ENCODE measurements at regions not wholly inside any gene's neighbourhood (a gene's known extent, or its start where the extent isn't known, plus 50 kb on each side); places are given as distances from the start of the nearest gene placed in this dataset.

- no peak for DNase-seq (ENCODE audit: low read depth)
These were observed 168.0 kb upstream of the ZNF32 start for GRCh38 chr10:43816351-43817321.

- DNase-seq (ENCODE audit: low read depth) = no peak
These were observed 166.7 kb upstream of the ZNF32 start for GRCh38 chr10:43815181-43815885.

DNA sequence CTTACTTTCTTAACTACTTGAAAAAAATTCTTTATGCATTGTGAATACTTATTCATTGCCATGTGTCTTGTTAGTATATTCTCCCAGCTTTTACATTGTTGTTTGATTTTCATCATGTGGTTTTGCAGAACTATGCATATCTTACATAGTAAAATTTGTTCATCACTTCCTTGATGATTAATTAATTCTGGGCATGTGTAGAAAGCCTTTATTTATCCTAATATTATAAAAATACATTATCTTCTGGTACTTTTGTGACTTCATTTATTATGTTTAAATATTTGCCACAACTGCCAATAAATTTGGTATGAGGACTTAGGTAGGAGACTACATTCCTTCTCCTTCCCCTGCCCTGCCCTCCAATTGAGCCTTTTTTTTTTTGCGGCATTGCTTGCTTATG, 166.0 kb upstream of the ZNF32 start:
- no peak for DNase-seq (ENCODE audit: low read depth)

GRCh38 chr10:43811871-43812270, 163.2 kb upstream of the ZNF32 start:
- no peak for DNase-seq (ENCODE audit: low read depth)

DNA sequence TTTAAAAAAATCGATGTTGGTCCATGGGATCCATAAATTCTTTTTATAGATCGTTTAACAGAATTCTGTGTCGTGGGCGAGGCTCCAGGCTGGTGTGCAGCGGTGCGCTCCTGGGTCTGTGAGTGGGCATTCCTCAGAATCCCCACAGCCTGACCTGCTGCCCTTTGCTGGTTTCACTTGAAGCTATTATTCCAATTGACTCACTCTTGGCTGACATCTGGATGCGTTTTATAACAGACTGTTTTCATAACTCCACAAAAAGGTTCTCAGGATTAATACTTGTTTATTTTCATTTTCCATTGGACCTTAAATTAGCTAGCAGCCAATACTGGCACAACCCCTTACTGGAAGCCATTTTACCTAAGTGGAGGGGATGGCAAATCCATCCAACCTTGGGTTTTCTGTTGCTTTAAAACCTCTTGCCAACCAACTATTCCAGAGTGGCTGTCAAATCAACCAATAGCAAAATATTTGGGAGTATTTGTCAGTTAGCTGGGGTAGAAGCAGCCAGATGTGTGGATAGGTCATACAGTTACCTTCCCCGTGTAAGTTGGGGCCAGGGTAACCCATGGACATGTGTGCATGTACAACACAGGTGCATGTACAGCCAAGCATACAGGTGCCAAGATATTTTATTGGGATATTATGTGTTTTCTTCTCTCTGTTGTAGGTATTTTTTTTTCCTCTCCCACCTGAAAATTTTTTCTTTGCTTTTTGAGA, 160.7 kb upstream of the ZNF32 start:
- DNase-seq (ENCODE audit: low read depth) = peak; percentile 90

- DNase-seq (ENCODE audit: low read depth) = no peak
These were observed 159.5 kb upstream of the ZNF32 start for GRCh38 chr10:43808136-43808535.

DNA sequence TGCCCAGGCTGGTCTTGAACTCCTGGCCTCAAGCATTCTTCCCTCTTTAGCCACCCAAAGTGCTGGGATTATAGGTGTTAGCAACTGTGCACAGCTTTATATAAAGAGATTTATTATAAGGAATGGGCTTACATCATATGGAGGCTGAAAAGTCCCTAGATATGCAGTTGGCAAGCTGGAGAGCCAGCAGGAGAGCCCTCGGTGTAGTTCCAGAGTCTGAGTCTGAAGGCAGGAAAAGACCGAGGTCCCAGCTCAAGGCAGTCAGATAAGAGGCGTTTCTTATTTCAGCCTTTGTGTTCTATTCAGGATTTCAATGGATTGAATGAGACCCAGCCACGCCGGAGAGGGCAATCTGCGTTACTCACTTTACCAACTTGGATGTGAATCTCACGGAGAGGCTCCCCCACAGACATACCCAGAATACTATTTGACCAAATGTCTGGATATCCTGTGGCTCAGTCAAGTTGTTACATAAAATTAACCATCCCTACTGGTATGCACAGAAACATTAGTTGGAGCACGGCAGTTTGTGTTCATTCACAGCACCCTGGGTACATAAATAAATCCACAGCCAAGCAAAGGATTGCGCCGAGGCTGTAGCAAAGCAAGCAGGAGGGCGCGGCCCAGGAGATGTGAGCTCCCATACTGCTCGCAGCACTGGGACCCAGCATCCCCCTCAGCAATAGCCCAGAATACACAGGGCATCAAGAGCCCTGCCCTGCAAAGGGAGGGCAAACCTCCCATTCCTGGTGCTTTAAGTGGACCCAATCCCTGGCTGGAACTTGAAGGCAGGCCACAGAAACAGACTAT, 158.4 kb upstream of the ZNF32 start:
- DNase-seq (ENCODE audit: low read depth) = no peak

- DNase-seq (ENCODE audit: low read depth) = no peak
These were observed 155.1 kb upstream of the ZNF32 start for GRCh38 chr10:43803791-43804190.

- DNase-seq (ENCODE audit: low read depth) = no peak
These were observed 154.5 kb upstream of the ZNF32 start for GRCh38 chr10:43802988-43803696.

- no peak for DNase-seq (ENCODE audit: low read depth)
These were observed 152.9 kb upstream of the ZNF32 start for GRCh38 chr10:43801626-43802025.

- DNase-seq (ENCODE audit: low read depth) = peak; percentile 52
These were observed 152.5 kb upstream of the ZNF32 start for GRCh38 chr10:43801140-43801539.

DNA sequence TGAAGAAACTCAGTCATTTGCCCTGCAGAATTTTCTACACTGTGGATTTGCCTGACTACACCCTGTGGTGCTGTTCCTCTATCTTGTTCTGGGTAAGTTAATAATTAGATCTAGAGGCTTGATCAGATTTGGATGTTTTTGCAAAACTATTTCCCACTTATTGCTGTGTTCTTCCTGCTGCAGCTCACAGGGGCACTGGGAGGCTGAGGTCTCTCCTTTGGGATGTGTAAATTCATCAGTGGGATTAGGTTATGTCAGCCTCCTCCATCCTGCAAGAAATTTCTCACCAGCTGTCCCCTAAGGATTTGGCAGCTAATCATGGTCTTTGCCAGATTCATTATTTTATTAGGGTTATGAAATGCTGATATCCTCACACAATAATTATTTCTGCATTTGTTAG, 148.1 kb upstream of the ZNF32 start:
- no peak for DNase-seq (ENCODE audit: low read depth)

DNA sequence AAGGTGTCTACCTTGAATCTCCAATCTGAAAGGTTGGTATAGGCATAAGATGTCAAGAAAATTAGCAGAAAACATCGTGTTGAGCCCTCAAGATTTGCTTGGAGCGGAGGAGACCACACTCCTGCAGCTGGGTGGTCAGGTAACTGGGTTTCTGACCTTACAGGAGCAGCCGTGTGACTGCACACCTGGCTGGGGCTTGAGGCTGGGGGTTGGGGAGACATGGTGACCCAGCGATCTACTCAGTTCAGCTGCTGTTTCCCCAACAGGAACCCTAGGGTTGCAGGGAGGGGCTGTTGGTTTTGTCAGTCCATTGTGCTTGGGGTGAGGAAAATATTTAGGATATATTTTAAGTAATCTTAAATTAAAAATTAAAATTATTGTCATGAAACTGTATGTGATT, 147.0 kb upstream of the ZNF32 start:
- no peak for DNase-seq (ENCODE audit: low read depth)

GRCh38 chr10:43795093-43795492, 146.4 kb upstream of the ZNF32 start:
- DNase-seq (ENCODE audit: low read depth) = no peak

DNA sequence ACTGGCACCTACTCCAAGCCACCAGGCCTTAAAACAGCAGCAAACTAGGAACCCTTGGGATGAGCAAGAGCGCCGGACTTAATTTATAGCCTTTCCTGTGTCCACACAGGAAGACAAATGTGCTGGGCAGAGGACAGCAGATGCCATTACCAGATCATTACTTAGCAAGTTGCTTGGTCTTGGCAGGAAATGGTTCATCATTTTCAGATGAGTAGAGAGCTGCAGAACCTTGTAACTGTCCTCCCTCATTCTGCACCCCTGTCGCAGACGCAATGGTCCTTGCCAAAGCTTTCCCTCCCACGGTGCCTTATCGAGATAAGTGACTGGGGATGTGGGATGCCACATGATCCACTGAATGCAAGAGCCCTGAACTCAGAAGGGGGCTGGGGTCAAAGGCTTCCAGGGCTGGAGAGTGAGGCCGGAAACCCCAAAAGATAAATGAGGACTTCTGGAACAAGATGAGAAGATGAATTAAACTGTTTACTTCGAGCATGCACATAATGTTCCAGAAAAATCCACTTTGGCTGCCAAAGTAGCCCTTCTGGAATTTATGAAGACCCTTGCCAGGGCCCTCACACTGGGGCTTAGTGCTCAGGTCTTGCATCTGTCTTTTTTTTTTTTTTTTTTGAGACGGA, 145.6 kb upstream of the ZNF32 start:
- no peak for DNase-seq (ENCODE audit: low read depth)

GRCh38 chr10:43793704-43794103, 145.0 kb upstream of the ZNF32 start:
- peak; percentile 99 for DNase-seq (ENCODE audit: low read depth)

GRCh38 chr10:43790147-43790546, 141.5 kb upstream of the ZNF32 start:
- no peak for DNase-seq (ENCODE audit: low read depth)

GRCh38 chr10:43785252-43785651, 136.6 kb upstream of the ZNF32 start:
- DNase-seq (ENCODE audit: low read depth) = no peak

- DNase-seq (ENCODE audit: low read depth) = no peak
These were observed 134.1 kb upstream of the ZNF32 start for GRCh38 chr10:43782814-43783213.

- no peak for DNase-seq (ENCODE audit: low read depth)
These were observed 133.0 kb upstream of the ZNF32 start for GRCh38 chr10:43781480-43782361.

Data from fibroblast of gingiva (primary cell).